Body of pancreas (tissue), 4 donors: ENCODE measurements at regions not wholly inside any gene's neighbourhood (a gene's known extent, or its start where the extent isn't known, plus 50 kb on each side); places are given as distances from the start of the nearest gene placed in this dataset.

Source experiments
- POLR2A ChIP-seq, 3 donors: fragments of 450-650 bp; IDR thresholded peaks; one replicate each; pipeline ENCODE4 v1.6.1; 2016; ENCODE audit warnings: antibody characterized with exemption in 3 of 3, mild to moderate bottlenecking in 2 of 3
- TF ChIP-seq, protein P1 (sequence below), 7 experiments: fragments of 450-650 bp in 4 of 7; fragments of 200-600 bp in 3 of 7; sonication (generic) in 3 of 7; IDR thresholded peaks; one replicate each; pipeline ENCODE4 v1.5.1; 2016 to 2019; ENCODE audit warnings: antibody characterized with exemption in 7 of 7

DNA sequence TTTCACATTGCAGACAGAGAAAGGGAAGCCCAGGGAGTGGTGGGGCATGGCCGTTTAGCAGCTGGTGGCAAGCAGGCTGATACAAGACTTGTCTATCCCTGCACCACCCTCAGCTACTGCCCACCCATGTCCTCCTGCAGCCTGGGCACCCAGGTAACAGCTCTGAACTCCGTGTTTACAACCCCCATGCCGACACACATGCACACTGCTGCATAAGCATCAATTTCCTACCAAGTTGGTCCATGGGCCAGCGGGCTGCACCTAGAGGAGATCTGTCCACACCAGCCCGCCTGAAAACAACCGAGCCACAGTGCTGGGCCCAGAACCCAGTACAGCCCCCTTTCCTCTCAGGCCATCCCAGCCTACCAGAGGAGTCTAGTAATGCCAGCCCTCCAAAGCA, 75.9 kb upstream of the C14orf180 start:
- TF ChIP-seq, protein P1, sequence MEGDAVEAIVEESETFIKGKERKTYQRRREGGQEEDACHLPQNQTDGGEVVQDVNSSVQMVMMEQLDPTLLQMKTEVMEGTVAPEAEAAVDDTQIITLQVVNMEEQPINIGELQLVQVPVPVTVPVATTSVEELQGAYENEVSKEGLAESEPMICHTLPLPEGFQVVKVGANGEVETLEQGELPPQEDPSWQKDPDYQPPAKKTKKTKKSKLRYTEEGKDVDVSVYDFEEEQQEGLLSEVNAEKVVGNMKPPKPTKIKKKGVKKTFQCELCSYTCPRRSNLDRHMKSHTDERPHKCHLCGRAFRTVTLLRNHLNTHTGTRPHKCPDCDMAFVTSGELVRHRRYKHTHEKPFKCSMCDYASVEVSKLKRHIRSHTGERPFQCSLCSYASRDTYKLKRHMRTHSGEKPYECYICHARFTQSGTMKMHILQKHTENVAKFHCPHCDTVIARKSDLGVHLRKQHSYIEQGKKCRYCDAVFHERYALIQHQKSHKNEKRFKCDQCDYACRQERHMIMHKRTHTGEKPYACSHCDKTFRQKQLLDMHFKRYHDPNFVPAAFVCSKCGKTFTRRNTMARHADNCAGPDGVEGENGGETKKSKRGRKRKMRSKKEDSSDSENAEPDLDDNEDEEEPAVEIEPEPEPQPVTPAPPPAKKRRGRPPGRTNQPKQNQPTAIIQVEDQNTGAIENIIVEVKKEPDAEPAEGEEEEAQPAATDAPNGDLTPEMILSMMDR (IDR thresholded peaks at IDR 0.05): no peak
- no peak for TF ChIP-seq POLR2A (IDR thresholded peaks at IDR 0.05)
